Hematopoietic multipotent progenitor cell treated with erythropoietin and hydrocortisone succinate and interleukin-3 and kit ligand, for 15 days (in vitro differentiated cells): ENCODE measurements at regions not wholly inside any gene's neighbourhood (a gene's known extent, or its start where the extent isn't known, plus 50 kb on each side); places are given as distances from the start of the nearest gene placed in this dataset.
"Not testable (repeated sequence)": the region's sequence is repeated elsewhere in the genome, so short reads cannot be mapped to it uniquely, and the experiment has no call there.

ENCODE experiments used
- DNase-seq: peaks from one replicate; pipeline ENCODE4 v3.0.0-alpha.2; 2015; ENCODE audit warnings: low spot score

- DNase-seq: no peak
These were observed 329.4 kb upstream of the PCDH18 start for GRCh38 chr4:137861682-137862081.

- no peak for DNase-seq
These were observed 321.1 kb upstream of the PCDH18 start for GRCh38 chr4:137853424-137853823.

GRCh38 chr4:137852326-137852725, 320.0 kb upstream of the PCDH18 start:
- no peak for DNase-seq

GRCh38 chr4:137851435-137851834, 319.1 kb upstream of the PCDH18 start:
- no peak for DNase-seq

GRCh38 chr4:137827945-137828344, 295.7 kb upstream of the PCDH18 start:
- DNase-seq: not testable (repeated sequence)

GRCh38 chr4:137825505-137825904, 293.2 kb upstream of the PCDH18 start:
- no peak for DNase-seq

GRCh38 chr4:137823007-137823406, 290.7 kb upstream of the PCDH18 start:
- no peak for DNase-seq

- no peak for DNase-seq
These were observed 287.7 kb upstream of the PCDH18 start for GRCh38 chr4:137819964-137820383.

- DNase-seq: no peak
These were observed 280.0 kb upstream of the PCDH18 start for GRCh38 chr4:137812258-137812657.

- DNase-seq: no peak
These were observed 274.1 kb upstream of the PCDH18 start for GRCh38 chr4:137806420-137806819.

GRCh38 chr4:137804906-137805495, 272.7 kb upstream of the PCDH18 start:
- DNase-seq: no peak

GRCh38 chr4:137800861-137801260, 268.6 kb upstream of the PCDH18 start:
- no peak for DNase-seq

- DNase-seq: no peak
These were observed 262.5 kb upstream of the PCDH18 start for GRCh38 chr4:137794764-137795254.

- DNase-seq: not testable (repeated sequence)
These were observed 257.0 kb upstream of the PCDH18 start for GRCh38 chr4:137789263-137789662.

GRCh38 chr4:137783923-137784322, 251.6 kb upstream of the PCDH18 start:
- DNase-seq: not testable (repeated sequence)

- DNase-seq: no peak
These were observed 243.4 kb upstream of the PCDH18 start for GRCh38 chr4:137775701-137776100.

GRCh38 chr4:137774501-137774900, 242.2 kb upstream of the PCDH18 start:
- no peak for DNase-seq

- no peak for DNase-seq
These were observed 236.6 kb upstream of the PCDH18 start for GRCh38 chr4:137768881-137769280.

GRCh38 chr4:137768196-137768595, 235.9 kb upstream of the PCDH18 start:
- no peak for DNase-seq

- no peak for DNase-seq
These were observed 230.3 kb upstream of the PCDH18 start for GRCh38 chr4:137762591-137762990.

- no peak for DNase-seq
These were observed 222.6 kb upstream of the PCDH18 start for GRCh38 chr4:137754652-137755471.

- DNase-seq: no peak
These were observed 217.2 kb upstream of the PCDH18 start for GRCh38 chr4:137749466-137749865.

GRCh38 chr4:137748616-137749015, 216.3 kb upstream of the PCDH18 start:
- no peak for DNase-seq
